Neural progenitor cell (in vitro differentiated cells): ENCODE measurements at regions not wholly inside any gene's neighbourhood (a gene's known extent, or its start where the extent isn't known, plus 50 kb on each side); places are given as distances from the start of the nearest gene placed in this dataset.

Experiments used
- EZH2 ChIP-seq: fragments of 200-600 bp; sonication (generic); IDR thresholded peaks from 2 replicates; pipeline ENCODE4 v1.6.1; 2017; ENCODE audit warnings: antibody characterized with exemption, mild to moderate bottlenecking, moderate library complexity
- EZH2phosphoT487 ChIP-seq: fragments of 200-600 bp; sonication (generic); IDR thresholded peaks from 2 replicates; pipeline ENCODE4 v1.6.1; 2017; ENCODE audit warnings: antibody characterized with exemption
- TF ChIP-seq, protein P1 (sequence below): fragments of 200-600 bp; sonication (generic); IDR thresholded peaks from 2 replicates; pipeline ENCODE4 v1.5.1; 2017; ENCODE audit warnings: antibody characterized with exemption, mild to moderate bottlenecking

DNA sequence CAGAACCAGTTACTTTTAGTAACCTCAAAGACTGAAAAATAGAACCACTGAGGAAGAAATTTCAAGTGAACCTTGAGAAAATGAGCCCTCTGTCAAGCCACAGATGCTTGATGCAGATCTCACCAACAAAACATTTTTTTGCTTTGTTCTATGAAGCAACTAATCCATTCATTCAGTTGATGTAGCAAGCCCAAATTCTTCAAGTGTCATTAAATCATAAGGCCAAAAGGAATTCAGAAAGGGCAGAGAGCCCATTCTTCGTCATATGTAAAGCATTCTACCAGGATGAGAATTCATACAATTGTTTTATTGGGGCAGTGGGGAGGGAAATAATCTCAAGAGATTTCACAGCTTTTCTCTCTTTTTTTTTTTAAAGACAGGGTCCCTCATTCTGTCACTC, 218.0 kb upstream of the RGS6 start:
- TF ChIP-seq, protein P1, sequence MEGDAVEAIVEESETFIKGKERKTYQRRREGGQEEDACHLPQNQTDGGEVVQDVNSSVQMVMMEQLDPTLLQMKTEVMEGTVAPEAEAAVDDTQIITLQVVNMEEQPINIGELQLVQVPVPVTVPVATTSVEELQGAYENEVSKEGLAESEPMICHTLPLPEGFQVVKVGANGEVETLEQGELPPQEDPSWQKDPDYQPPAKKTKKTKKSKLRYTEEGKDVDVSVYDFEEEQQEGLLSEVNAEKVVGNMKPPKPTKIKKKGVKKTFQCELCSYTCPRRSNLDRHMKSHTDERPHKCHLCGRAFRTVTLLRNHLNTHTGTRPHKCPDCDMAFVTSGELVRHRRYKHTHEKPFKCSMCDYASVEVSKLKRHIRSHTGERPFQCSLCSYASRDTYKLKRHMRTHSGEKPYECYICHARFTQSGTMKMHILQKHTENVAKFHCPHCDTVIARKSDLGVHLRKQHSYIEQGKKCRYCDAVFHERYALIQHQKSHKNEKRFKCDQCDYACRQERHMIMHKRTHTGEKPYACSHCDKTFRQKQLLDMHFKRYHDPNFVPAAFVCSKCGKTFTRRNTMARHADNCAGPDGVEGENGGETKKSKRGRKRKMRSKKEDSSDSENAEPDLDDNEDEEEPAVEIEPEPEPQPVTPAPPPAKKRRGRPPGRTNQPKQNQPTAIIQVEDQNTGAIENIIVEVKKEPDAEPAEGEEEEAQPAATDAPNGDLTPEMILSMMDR, result no peak
- no peak for TF ChIP-seq EZH2
- TF ChIP-seq EZH2phosphoT487, result no peak
